ENCODE measurements at regions not wholly inside any gene's neighbourhood (a gene's known extent, or its start where the extent isn't known, plus 50 kb on each side); places are given as distances from the start of the nearest gene placed in this dataset.

DNA sequence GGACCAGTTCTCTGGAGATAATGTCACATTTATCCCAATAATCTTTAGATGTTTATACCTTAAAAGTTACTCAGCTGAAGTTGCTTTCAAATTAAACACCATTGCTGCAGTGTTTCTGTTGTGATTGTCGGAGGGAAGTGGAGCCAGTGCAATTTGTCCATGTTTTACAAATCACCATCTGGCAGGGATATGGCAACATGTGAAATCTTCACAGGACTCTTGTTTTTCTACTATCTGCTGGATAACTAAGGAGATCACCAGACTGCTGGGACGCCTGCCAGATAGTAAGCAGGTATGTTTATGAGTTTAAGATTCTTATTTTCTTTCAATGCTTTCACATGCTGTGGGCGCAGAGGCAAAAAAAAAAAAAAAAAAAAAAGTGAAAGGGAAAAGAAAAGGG lies 100.3 kb upstream of the SOX5 start:
- CTCF ChIA-PET: interaction anchor here (0.6 kb wide), 1 partner anchor 203 kb away, joined by 3 read pairs; no protein-coding TSS in a partner anchor
- H4K20me1 ChIP-seq (ENCODE audit: insufficient read depth, low read length): no peaks in the 10 kb centered on the region
- dilution Hi-C loops (cut with HindIII; ENCODE audit: low sequenced_read_pairs, unreplicated experiment) (no loop called here), intact Hi-C loops (cut with micrococcal nuclease) (no loop called here), in situ Hi-C loops (cut with MboI; ENCODE audit: low sequenced_read_pairs) (no loop called here)
- TF ChIP-seq, protein P1, sequence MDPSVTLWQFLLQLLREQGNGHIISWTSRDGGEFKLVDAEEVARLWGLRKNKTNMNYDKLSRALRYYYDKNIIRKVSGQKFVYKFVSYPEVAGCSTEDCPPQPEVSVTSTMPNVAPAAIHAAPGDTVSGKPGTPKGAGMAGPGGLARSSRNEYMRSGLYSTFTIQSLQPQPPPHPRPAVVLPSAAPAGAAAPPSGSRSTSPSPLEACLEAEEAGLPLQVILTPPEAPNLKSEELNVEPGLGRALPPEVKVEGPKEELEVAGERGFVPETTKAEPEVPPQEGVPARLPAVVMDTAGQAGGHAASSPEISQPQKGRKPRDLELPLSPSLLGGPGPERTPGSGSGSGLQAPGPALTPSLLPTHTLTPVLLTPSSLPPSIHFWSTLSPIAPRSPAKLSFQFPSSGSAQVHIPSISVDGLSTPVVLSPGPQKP (IDR thresholded peaks at IDR 0.05; ENCODE audit: borderline replicate concordance, low read depth, low read length): no peak
- no peak for TF ChIP-seq NFE2L2 (IDR thresholded peaks at IDR 0.05; ENCODE audit: low read depth, low read length)
- no peak for TF ChIP-seq POLR2A (IDR thresholded peaks at IDR 0.05; ENCODE audit: low read depth, low read length)
- no peak for TF ChIP-seq CHD1 (IDR thresholded peaks at IDR 0.05; ENCODE audit: low read depth, low read length)
- no peak for TF ChIP-seq MXI1 (IDR thresholded peaks at IDR 0.05; ENCODE audit: borderline replicate concordance, low read depth, low read length)
- TF ChIP-seq RAD21 (IDR thresholded peaks at IDR 0.05; ENCODE audit: low read length): no peak
- TF ChIP-seq RCOR1 (IDR thresholded peaks at IDR 0.05; ENCODE audit: insufficient replicate concordance, low read length): no peak
- no peak for TF ChIP-seq CEBPB (IDR thresholded peaks at IDR 0.05; ENCODE audit: low read depth, low read length)
- TF ChIP-seq MAFK (IDR thresholded peaks at IDR 0.05; ENCODE audit: low read depth, low read length): no peak
- TF ChIP-seq, protein P2, sequence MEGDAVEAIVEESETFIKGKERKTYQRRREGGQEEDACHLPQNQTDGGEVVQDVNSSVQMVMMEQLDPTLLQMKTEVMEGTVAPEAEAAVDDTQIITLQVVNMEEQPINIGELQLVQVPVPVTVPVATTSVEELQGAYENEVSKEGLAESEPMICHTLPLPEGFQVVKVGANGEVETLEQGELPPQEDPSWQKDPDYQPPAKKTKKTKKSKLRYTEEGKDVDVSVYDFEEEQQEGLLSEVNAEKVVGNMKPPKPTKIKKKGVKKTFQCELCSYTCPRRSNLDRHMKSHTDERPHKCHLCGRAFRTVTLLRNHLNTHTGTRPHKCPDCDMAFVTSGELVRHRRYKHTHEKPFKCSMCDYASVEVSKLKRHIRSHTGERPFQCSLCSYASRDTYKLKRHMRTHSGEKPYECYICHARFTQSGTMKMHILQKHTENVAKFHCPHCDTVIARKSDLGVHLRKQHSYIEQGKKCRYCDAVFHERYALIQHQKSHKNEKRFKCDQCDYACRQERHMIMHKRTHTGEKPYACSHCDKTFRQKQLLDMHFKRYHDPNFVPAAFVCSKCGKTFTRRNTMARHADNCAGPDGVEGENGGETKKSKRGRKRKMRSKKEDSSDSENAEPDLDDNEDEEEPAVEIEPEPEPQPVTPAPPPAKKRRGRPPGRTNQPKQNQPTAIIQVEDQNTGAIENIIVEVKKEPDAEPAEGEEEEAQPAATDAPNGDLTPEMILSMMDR (conservative IDR thresholded peaks at IDR 0.05; ENCODE audit: low read depth, low read length): no peak
- no peak for TF ChIP-seq SMC3 (IDR thresholded peaks at IDR 0.05; ENCODE audit: low read depth, low read length)
- no peak for TF ChIP-seq MAZ (IDR thresholded peaks at IDR 0.05; ENCODE audit: borderline replicate concordance, low read depth, low read length)
- H2AFZ ChIP-seq (replicated peaks; ENCODE audit: low read length, poor library complexity): no peak overlapping the region
- peaks cover 2% of the 10 kb centered on the region; the same call in 1 of the 2 replicates for H3K4me1 ChIP-seq (ENCODE audit: control insufficient read depth, insufficient read depth, low read length)
- no peaks in the 10 kb centered on the region for H3K36me3 ChIP-seq (ENCODE audit: control insufficient read depth, insufficient read depth, low read length)
- H2BK5ac ChIP-seq (ENCODE audit: low read depth, low read length, poor library complexity, severe bottlenecking): no peak overlapping the region
- no peak overlapping the region for H3K23ac ChIP-seq (ENCODE audit: low read depth, low read length)
- H4K8ac ChIP-seq (ENCODE audit: low read depth in 2 of 2, low read length in 2 of 2): no peak overlapping the region
- ATAC-seq (ENCODE audit: low read depth): no peak
- H3K9me3 ChIP-seq (ENCODE audit: control insufficient read depth, insufficient read depth, low read length): peaks cover 2% of the 10 kb centered on the region; the same call in 1 of the 2 replicates
- H3K27me3 ChIP-seq (ENCODE audit: control insufficient read depth, insufficient read depth, low read length): no peaks in the 10 kb centered on the region
- no peak overlapping the region for H2BK15ac ChIP-seq (ENCODE audit: low read depth, low read length)
- no peak overlapping the region for H3K4me2 ChIP-seq (ENCODE audit: low read depth, low read length)
- no peak overlapping the region for H2BK120ac ChIP-seq (ENCODE audit: low read depth, low read length)
- H2AK5ac ChIP-seq (ENCODE audit: low read depth, low read length): no peak overlapping the region
- H3K4ac ChIP-seq (ENCODE audit: low read depth, low read length): no peak overlapping the region
- no peak overlapping the region for H3K18ac ChIP-seq (ENCODE audit: low read depth, low read length)
- H3K9ac ChIP-seq (ENCODE audit: low read depth, low read length): no peak overlapping the region
- H4K5ac ChIP-seq (ENCODE audit: low read depth, low read length): no peak overlapping the region
- DNase-seq: no peak
- no CpG with 5 or more reads among the region's 3 CpGs for WGBS, 2 experiments (ENCODE audit: extremely low coverage in 2 of 2, insufficient read length in 1 of 2)
- no peak overlapping the region for H3K27ac ChIP-seq (ENCODE audit: insufficient read depth, low read length)
- POLR2A ChIA-PET (ENCODE audit: unreplicated experiment): no interaction called here
- no peak overlapping the region for H3K4me3 ChIP-seq (ENCODE audit: insufficient read depth, low read depth, low read length)
- no peak overlapping the region for H3K14ac ChIP-seq (replicated peaks; ENCODE audit: low read depth, low read length)
- H3K9me1 ChIP-seq (ENCODE audit: insufficient read depth, low read length): no peaks in the 10 kb centered on the region
- no peak overlapping the region for H2BK20ac ChIP-seq (ENCODE audit: low read depth, low read length)
- H4K91ac ChIP-seq (ENCODE audit: insufficient read depth, low read depth, low read length): no peak overlapping the region
- H3K56ac ChIP-seq (ENCODE audit: extremely low read depth, insufficient read depth, low read length): no peak overlapping the region
- no TSS peak for BruUV-seq (replicated peaks)
- no peaks in the 10 kb centered on the region for H3K79me1 ChIP-seq (ENCODE audit: low read depth in 1 of 2, low read length in 2 of 2)
- H2AK9ac ChIP-seq (replicated peaks; ENCODE audit: low read depth, low read length, poor library complexity): no peak overlapping the region

Measured in IMR-90 (cell line).